Ascending aorta (tissue), 2 donors: ENCODE measurements at regions not wholly inside any gene's neighbourhood (a gene's known extent, or its start where the extent isn't known, plus 50 kb on each side); places are given as distances from the start of the nearest gene placed in this dataset.

Experiments used
- DNase-seq, 2 donors: peaks; one replicate each; pipeline ENCODE4 v3.0.0-alpha.2; 2019; ENCODE audit warnings: low spot score in 2 of 2
- H3K27ac ChIP-seq, 2 donors: fragments of 200-600 bp; sonication (generic); one replicate each; pipeline ENCODE4 v1.5.1; 2016 to 2017; ENCODE audit warnings: mild to moderate bottlenecking in 1 of 2
- H3K27me3 ChIP-seq: fragments of 200-600 bp; sonication (generic); one replicate; pipeline ENCODE4 v1.5.1; 2017
- H3K36me3 ChIP-seq, 2 donors: fragments of 200-600 bp; sonication (generic); one replicate each; pipeline ENCODE4 v1.5.1; 2016
- H3K4me1 ChIP-seq, 2 donors: fragments of 200-600 bp; sonication (generic); one replicate each; pipeline ENCODE4 v1.5.1; 2016 to 2017; ENCODE audit warnings: mild to moderate bottlenecking in 1 of 2
- H3K4me3 ChIP-seq, 2 donors: fragments of 200-600 bp; sonication (generic); one replicate each; pipeline ENCODE4 v1.5.1; 2016 to 2017; ENCODE audit warnings: mild to moderate bottlenecking in 1 of 2
- H3K9me3 ChIP-seq, 2 donors: fragments of 200-600 bp; sonication (generic); one replicate each; pipeline ENCODE4 v1.5.1; 2016
- intact Hi-C: fragments of 100-400 bp; cut with DNase I; formaldehyde crosslinking; loops from one replicate; pipeline ENCODE4 v1.15.1; 2023
- TF ChIP-seq, protein P1 (sequence below), 3 experiments: fragments of 200-600 bp in 2 of 3; fragments of 450-650 bp in 1 of 3; sonication (generic) in 2 of 3; IDR thresholded peaks; one replicate each; pipeline ENCODE4 v1.5.1; 2016 to 2019; ENCODE audit warnings: antibody characterized with exemption in 3 of 3, mild to moderate bottlenecking in 1 of 3, moderate library complexity in 1 of 3

DNA sequence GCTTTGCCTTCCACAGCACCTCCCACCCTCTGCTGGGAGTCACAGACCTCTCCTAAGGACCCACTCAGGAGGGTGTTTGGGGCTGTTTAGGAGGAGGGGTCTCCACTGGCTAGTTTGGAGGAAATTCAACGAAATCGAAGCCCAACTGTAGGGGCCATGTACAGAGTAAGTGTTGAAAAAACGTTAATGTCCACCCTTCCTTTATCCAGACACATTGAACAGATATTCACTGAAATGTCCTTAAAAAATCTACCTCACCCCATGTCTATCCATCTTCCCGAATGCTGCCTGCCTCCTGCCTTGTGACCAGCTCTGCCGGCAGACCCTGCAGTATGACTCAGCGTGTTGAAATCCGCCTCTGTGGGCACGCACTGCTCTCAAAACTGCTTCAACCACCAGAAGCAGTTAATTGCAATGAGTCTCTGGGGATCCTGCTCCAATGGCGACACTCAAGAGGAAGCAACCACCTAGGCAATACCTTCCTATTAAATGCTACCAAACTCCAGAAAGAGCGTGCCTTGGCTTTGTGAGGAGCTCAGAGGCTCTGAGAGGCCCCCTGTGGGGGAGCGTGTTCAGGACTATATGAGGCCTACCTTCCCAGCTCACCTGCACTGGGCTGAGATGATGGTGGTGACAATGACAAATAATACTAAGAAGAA, 61.4 kb upstream of the RTN4 start:
- peak overlapping the region; percentile 81 to 88 for H3K27ac ChIP-seq
- TF ChIP-seq, protein P1, sequence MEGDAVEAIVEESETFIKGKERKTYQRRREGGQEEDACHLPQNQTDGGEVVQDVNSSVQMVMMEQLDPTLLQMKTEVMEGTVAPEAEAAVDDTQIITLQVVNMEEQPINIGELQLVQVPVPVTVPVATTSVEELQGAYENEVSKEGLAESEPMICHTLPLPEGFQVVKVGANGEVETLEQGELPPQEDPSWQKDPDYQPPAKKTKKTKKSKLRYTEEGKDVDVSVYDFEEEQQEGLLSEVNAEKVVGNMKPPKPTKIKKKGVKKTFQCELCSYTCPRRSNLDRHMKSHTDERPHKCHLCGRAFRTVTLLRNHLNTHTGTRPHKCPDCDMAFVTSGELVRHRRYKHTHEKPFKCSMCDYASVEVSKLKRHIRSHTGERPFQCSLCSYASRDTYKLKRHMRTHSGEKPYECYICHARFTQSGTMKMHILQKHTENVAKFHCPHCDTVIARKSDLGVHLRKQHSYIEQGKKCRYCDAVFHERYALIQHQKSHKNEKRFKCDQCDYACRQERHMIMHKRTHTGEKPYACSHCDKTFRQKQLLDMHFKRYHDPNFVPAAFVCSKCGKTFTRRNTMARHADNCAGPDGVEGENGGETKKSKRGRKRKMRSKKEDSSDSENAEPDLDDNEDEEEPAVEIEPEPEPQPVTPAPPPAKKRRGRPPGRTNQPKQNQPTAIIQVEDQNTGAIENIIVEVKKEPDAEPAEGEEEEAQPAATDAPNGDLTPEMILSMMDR (IDR thresholded peaks at IDR 0.05) = no peak
- no peaks in the 10 kb centered on the region for H3K27me3 ChIP-seq
- H3K9me3 ChIP-seq = no peaks in the 10 kb centered on the region
- peak; percentile 66 to 92 for DNase-seq
- peaks cover 9 to 32% of the 10 kb centered on the region in 2 donors for H3K4me1 ChIP-seq
- H3K4me3 ChIP-seq = no peak overlapping the region
- intact Hi-C loops = loop anchor here (1.0 to 10.0 kb wide), 2 partner anchors 9 to 387 kb away; partner anchors contain the start of gene EML6
- no peaks in the 10 kb centered on the region for H3K36me3 ChIP-seq

DNA sequence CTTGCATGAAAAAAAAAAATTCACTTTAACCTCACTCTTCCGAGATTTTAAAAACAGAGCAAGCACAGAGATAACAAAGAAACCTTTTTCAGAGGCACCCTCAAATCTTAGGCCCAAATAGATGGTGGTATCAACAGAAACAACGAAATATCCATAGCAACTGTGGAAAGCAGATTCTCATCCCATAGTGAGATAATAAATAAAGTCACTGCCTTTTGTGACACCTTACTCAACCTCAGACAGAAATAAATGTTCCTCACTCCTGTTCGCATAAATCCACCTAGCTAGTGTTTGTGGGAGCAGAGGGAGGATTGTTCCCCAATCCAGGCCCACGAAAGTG, 60.9 kb upstream of the RTN4 start:
- Histone ChIP-seq H3K9me3 (no peaks in the 10 kb centered on the region), H3K27ac (peak overlapping the region; percentile 81 to 88), H3K36me3 (no peaks in the 10 kb centered on the region), H3K27me3 (no peaks in the 10 kb centered on the region), H3K4me3 (no peak overlapping the region), H3K4me1 (peaks cover 9 to 32% of the 10 kb centered on the region in 2 donors)
- DNase-seq = no peak
- intact Hi-C loops = loop anchor here (1.0 to 10.0 kb wide), 2 partner anchors 9 to 386 kb away; partner anchors contain the start of gene EML6
- TF ChIP-seq, protein P1 (IDR thresholded peaks at IDR 0.05) = no peak

DNA sequence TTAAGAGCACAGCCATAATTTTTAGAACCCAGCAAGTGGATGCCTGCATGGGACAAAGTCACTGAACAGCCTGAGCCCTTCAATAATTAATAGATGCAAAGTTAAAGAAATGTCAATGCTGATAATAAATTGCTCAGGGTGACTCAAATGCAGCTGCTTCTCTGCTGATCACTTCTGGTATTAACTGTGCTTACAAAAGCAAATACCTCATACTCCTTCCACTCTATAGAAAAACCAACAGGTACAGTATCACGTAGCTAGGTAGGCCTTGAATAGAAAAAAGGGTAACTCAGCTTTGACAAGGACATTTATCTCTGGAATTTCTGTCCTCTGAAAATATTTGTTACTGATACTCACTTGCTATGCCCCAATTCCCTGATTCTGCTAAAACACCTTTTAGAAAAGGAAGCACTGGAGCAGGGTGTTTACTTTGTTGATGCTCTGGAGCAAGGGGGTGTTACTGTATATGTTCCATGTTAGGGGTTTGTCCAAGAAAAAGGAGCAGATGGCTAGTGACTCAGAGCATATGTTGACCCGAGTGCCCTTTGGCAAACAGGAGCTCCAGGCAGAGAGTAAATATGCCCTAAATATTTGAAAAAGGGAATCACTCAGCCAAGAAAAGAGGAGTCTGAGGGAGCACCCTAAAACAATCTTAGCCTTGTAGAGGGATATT, 59.1 kb upstream of the RTN4 start:
- H3K4me3 ChIP-seq = no peak overlapping the region
- no peaks in the 10 kb centered on the region for H3K9me3 ChIP-seq
- intact Hi-C loops = no loop called here
- H3K27me3 ChIP-seq = no peaks in the 10 kb centered on the region
- TF ChIP-seq, protein P1 (IDR thresholded peaks at IDR 0.05) = no peak
- no peaks in the 10 kb centered on the region for H3K36me3 ChIP-seq
- no peak for DNase-seq
- H3K27ac ChIP-seq = peak overlapping the region in 1 of 2 donors; percentile 8
- peaks cover 9 to 32% of the 10 kb centered on the region in 2 donors for H3K4me1 ChIP-seq

DNA sequence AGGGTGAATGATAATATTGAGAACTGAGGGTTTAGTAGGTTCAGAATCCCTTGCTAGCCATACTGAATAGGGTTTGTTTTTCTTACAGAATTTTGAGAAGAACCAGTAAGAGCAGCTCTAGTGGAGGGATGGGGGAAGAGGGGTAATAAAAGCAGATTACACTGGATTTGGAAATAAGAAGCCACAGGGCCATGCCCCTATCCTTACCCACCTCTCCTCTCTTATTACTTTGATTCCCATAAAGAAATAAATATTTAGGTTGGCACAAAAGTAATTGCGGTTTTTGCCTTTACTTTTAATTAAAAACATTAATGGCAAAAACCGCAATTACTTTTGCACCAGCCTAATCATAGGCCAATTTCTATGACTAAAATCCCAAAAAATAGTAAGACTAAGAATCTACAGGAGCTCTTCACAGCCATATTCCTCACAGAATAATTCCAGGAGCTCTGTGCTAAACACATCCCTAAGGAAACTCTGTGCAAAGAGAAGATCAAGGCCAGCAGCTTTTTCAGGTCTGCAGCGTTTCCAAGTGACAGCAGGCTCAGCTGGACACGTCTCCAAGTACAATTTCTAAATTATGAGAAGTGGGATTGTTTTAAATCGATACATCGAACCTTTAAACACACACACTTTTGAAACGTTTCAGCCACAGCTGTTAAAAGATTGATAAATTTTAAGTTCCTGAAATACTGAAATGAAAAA, 58.4 kb upstream of the RTN4 start:
- H3K9me3 ChIP-seq = no peaks in the 10 kb centered on the region
- intact Hi-C loops = no loop called here
- no peak for DNase-seq
- H3K27ac ChIP-seq = peak overlapping the region in 1 of 2 donors; percentile 8
- no peak overlapping the region for H3K4me3 ChIP-seq
- no peaks in the 10 kb centered on the region for H3K27me3 ChIP-seq
- no peaks in the 10 kb centered on the region for H3K36me3 ChIP-seq
- TF ChIP-seq, protein P1 (IDR thresholded peaks at IDR 0.05) = no peak
- peaks cover 9 to 32% of the 10 kb centered on the region in 2 donors for H3K4me1 ChIP-seq

DNA sequence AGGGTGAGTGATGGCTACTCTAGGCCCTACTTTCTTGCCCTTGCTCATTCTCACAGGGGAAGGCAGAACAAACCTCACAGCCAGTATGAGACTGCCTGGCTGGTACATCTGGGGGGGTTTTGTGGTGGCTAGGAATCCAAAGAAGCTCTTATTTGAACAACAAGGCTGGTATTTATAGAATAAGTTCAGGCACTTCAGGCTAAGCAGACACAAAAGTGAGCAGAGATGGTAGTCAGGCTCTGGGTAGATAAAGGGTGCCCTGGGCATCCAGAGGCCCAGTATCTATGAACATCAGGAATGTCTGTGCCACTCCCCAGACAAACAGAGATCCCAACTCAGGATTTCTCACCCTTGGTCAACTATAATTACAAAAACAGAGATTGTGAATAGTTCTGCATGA, 57.2 kb upstream of the RTN4 start:
- Histone ChIP-seq H3K27me3 (no peaks in the 10 kb centered on the region), H3K4me3 (no peak overlapping the region), H3K4me1 (peaks cover 9 to 28% of the 10 kb centered on the region in 2 donors), H3K36me3 (no peaks in the 10 kb centered on the region), H3K27ac (peak overlapping the region; percentile 27 to 55), H3K9me3 (no peaks in the 10 kb centered on the region)
- intact Hi-C loops = no loop called here
- no peak for DNase-seq
- TF ChIP-seq, protein P1 (IDR thresholded peaks at IDR 0.05) = no peak
